HEK293 (cell line): ENCODE measurements at regions not wholly inside any gene's neighbourhood (a gene's known extent, or its start where the extent isn't known, plus 50 kb on each side); places are given as distances from the start of the nearest gene placed in this dataset.

ENCODE experiments used
- CTCF ChIA-PET: fragments of 350-600 bp; formaldehyde crosslinking; extraction: SDS; loops from one replicate; lab custom pipeline; 2021; ENCODE audit warnings: antibody characterized with exemption; lab: Yijun Ruan, JAX
- POLR2A ChIA-PET: fragments of 300-600 bp; formaldehyde crosslinking; extraction: SDS; loops from one replicate; lab custom pipeline; 2020; ENCODE audit warnings: antibody characterized with exemption, inconsistent platforms; lab: Yijun Ruan, JAX
- H3K27ac ChIP-seq: fragments of 200-500 bp; sonication (Bioruptor generic); 2 replicates; pipeline ENCODE4 v1.5.1; 2014; ENCODE audit warnings: low read depth, low read length, control low read depth, inconsistent platforms; ENCODE audit errors: extremely low read depth
- H3K36me3 ChIP-seq, 2 experiments: fragments of 200-500 bp in 1 of 2; sonication (Bioruptor generic) in 1 of 2; 1 replicate in 1 of 2; 2 replicates in 1 of 2; pipeline ENCODE4 v1.5.1; 2014 to 2017; ENCODE audit warnings: inconsistent platforms in 2 of 2, low read length in 2 of 2; ENCODE audit not compliant: control insufficient read depth in 2 of 2, insufficient read depth in 1 of 2
- H3K4me1 ChIP-seq: fragments of 200-500 bp; sonication (Bioruptor generic); 2 replicates; pipeline ENCODE4 v1.5.1; 2014; ENCODE audit warnings: mild to moderate bottlenecking, low read length, inconsistent platforms; ENCODE audit not compliant: control insufficient read depth, insufficient read depth
- H3K4me3 ChIP-seq: 2 replicates; pipeline ENCODE4 v1.5.1; 2011; ENCODE audit warnings: low read depth, mild to moderate bottlenecking, control low read depth, low read length, moderate library complexity
- H3K9me3 ChIP-seq: fragments of 200-500 bp; sonication (Bioruptor generic); 2 replicates; pipeline ENCODE4 v1.5.1; 2014; ENCODE audit warnings: low read depth, low read length, inconsistent platforms; ENCODE audit not compliant: control insufficient read depth, insufficient read depth
- FEZF1 ChIP-seq: fragments of 450-650 bp; formaldehyde crosslinking; IDR thresholded peaks from 2 replicates; pipeline ENCODE4 v1.5.1; 2016; ENCODE audit warnings: missing biosample characterization, missing genetic modification characterization
- GLIS1 ChIP-seq: fragments of 450-650 bp; formaldehyde crosslinking; IDR thresholded peaks from 2 replicates; pipeline ENCODE4 v1.5.1; 2016; ENCODE audit warnings: missing biosample characterization, missing genetic modification characterization
- KLF8 ChIP-seq: fragments of 450-650 bp; formaldehyde crosslinking; IDR thresholded peaks from 2 replicates; pipeline ENCODE4 v1.5.1; 2016; ENCODE audit warnings: missing biosample characterization, missing genetic modification characterization
- KLF9 ChIP-seq: fragments of 450-650 bp; formaldehyde crosslinking; IDR thresholded peaks from 2 replicates; pipeline ENCODE4 v1.5.1; 2016; ENCODE audit warnings: missing biosample characterization, missing genetic modification characterization, low read depth
- MEIS1 ChIP-seq: sonication (generic); formaldehyde crosslinking; IDR thresholded peaks from 2 replicates; pipeline ENCODE4 v1.8.1; 2022; ENCODE audit warnings: missing genetic modification reagents, mild to moderate bottlenecking, borderline replicate concordance
- ZBTB17 ChIP-seq: fragments of 450-650 bp; formaldehyde crosslinking; IDR thresholded peaks from 2 replicates; pipeline ENCODE4 v1.5.1; 2016; ENCODE audit warnings: missing biosample characterization, missing genetic modification characterization
- ZNF121 ChIP-seq: fragments of 450-650 bp; formaldehyde crosslinking; IDR thresholded peaks from 2 replicates; pipeline ENCODE4 v1.5.1; 2016; ENCODE audit warnings: missing biosample characterization, missing genetic modification characterization
- ZNF132 ChIP-seq: fragments of 450-650 bp; formaldehyde crosslinking; IDR thresholded peaks from 2 replicates; pipeline ENCODE4 v1.5.1; 2017; ENCODE audit warnings: missing biosample characterization, missing genetic modification characterization, borderline replicate concordance
- ZNF324 ChIP-seq: fragments of 450-650 bp; formaldehyde crosslinking; IDR thresholded peaks from 2 replicates; pipeline ENCODE4 v1.5.1; 2016; ENCODE audit warnings: missing biosample characterization, missing genetic modification characterization
- ZNF404 ChIP-seq: fragments of 450-650 bp; formaldehyde crosslinking; IDR thresholded peaks from 2 replicates; pipeline ENCODE4 v1.5.1; 2017; ENCODE audit warnings: missing biosample characterization, missing genetic modification characterization
- ZNF416 ChIP-seq: fragments of 450-650 bp; formaldehyde crosslinking; IDR thresholded peaks from 2 replicates; pipeline ENCODE4 v1.5.1; 2016; ENCODE audit warnings: missing biosample characterization, missing genetic modification characterization
- ZNF423 ChIP-seq: fragments of 450-650 bp; formaldehyde crosslinking; IDR thresholded peaks from 2 replicates; pipeline ENCODE4 v1.5.1; 2016; ENCODE audit warnings: missing biosample characterization, missing genetic modification characterization
- ZNF473 ChIP-seq: fragments of 450-650 bp; formaldehyde crosslinking; IDR thresholded peaks from 2 replicates; pipeline ENCODE4 v1.5.1; 2017; ENCODE audit warnings: missing biosample characterization, missing genetic modification characterization
- ZNF510 ChIP-seq: fragments of 450-650 bp; formaldehyde crosslinking; IDR thresholded peaks from 2 replicates; pipeline ENCODE4 v1.5.1; 2018; ENCODE audit warnings: mild to moderate bottlenecking, missing genetic modification characterization, missing biosample characterization; ENCODE audit not compliant: insufficient replicate concordance
- ZNF600 ChIP-seq: fragments of 450-650 bp; formaldehyde crosslinking; IDR thresholded peaks from 2 replicates; pipeline ENCODE4 v1.5.1; 2016; ENCODE audit warnings: missing biosample characterization, missing genetic modification characterization
- ZNF629 ChIP-seq: fragments of 450-650 bp; formaldehyde crosslinking; IDR thresholded peaks from 2 replicates; pipeline ENCODE4 v1.5.1; 2017; ENCODE audit warnings: missing biosample characterization, missing genetic modification characterization
- ZNF785 ChIP-seq: fragments of 450-650 bp; formaldehyde crosslinking; IDR thresholded peaks from 2 replicates; pipeline ENCODE4 v1.5.1; 2016; ENCODE audit warnings: missing biosample characterization, missing genetic modification characterization
- TF ChIP-seq, protein P1 (sequence below): fragments of 450-650 bp; formaldehyde crosslinking; IDR thresholded peaks from 2 replicates; pipeline ENCODE4 v1.5.1; 2016; ENCODE audit warnings: missing biosample characterization, missing genetic modification characterization
- TF ChIP-seq, protein P2 (sequence below): fragments of 450-650 bp; formaldehyde crosslinking; IDR thresholded peaks from 2 replicates; pipeline ENCODE4 v1.5.1; 2016; ENCODE audit warnings: missing biosample characterization, missing genetic modification characterization
- TF ChIP-seq, protein P3 (sequence below): fragments of 450-650 bp; formaldehyde crosslinking; IDR thresholded peaks from 2 replicates; pipeline ENCODE4 v1.5.1; 2016; ENCODE audit warnings: missing biosample characterization, missing genetic modification characterization
- TF ChIP-seq, protein P4 (sequence below): fragments of 450-650 bp; formaldehyde crosslinking; IDR thresholded peaks from 2 replicates; pipeline ENCODE4 v1.5.1; 2016; ENCODE audit warnings: missing biosample characterization, missing genetic modification characterization
- TF ChIP-seq, protein P5 (sequence below): fragments of 450-650 bp; formaldehyde crosslinking; IDR thresholded peaks from 2 replicates; pipeline ENCODE4 v1.5.1; 2016; ENCODE audit warnings: missing biosample characterization, missing genetic modification characterization
- TF ChIP-seq, protein P6 (sequence below): fragments of 450-650 bp; formaldehyde crosslinking; IDR thresholded peaks from 2 replicates; pipeline ENCODE4 v1.5.1; 2017; ENCODE audit warnings: missing biosample characterization, missing genetic modification characterization

DNA sequence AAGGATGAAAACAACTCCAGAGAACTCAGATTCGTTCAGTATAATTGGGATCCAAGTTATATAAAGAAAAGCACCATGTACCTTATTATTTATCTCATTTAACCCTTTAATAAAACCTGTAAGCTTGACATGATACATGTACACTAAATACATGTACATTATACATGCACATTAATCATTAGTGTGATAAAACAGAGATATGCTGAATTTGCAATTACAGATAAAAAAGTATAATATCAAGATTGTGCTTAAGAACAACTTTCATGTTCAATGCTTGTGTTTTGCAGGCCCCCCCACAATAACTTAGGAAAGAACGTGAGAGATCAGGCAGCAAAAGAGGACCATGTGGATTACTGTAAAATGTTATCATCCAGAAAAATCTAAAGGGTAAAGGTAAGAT is 385.4 kb upstream of the GYPC start:
- Histone ChIP-seq H3K9me3 (no peaks in the 10 kb centered on the region), H3K27ac (no peak overlapping the region), H3K4me1 (no peaks in the 10 kb centered on the region), H3K4me3 (no peak overlapping the region), H3K36me3 (no peaks in the 10 kb centered on the region)
- CTCF ChIA-PET: no interaction called here
- POLR2A ChIA-PET: no interaction called here
- TF ChIP-seq ZNF600: no peak

DNA sequence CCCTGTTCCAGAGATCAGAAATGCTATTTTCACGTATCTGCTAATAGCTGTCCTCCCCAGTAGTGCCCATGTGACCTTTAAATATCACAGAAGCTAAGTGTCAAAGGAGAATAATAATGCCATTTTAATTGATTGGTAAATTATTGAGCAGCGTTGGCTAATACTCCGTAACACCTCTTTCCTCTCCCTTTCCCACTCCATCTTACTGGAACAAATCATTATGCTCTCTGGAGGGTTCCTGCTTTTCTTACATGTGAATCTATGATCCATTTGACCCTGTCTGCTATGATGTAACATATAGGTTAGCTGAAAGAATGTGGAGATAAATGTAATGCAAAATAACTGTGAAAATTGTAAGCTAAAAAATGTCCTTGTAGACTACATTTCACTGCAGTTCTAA is 383.6 kb upstream of the GYPC start:
- CTCF ChIA-PET: no interaction called here

DNA sequence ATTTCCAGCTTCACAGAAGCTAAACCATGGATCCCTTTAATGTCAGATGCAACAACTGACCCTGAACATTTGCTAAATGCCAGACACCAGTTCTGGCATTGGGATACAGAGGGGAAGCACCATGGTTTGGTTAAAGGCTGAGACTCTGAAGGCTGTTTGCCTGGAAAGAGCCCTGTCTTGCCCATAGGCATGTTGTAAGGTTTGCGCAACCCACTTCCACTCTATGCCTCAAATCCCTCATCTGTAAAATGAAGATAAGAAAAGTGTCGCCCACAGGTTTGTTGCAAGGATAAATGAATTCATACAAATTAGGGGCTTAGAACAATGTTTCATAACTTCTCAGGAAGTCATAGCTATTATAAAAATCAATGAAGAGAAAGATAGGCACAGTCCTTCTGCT is 380.9 kb upstream of the GYPC start:
- no peaks in the 10 kb centered on the region for H3K9me3 ChIP-seq
- no peak overlapping the region for H3K4me3 ChIP-seq
- no peaks in the 10 kb centered on the region for H3K4me1 ChIP-seq
- H3K36me3 ChIP-seq: no peaks in the 10 kb centered on the region
- H3K27ac ChIP-seq: no peak overlapping the region
- ChIA-PET POLR2A (no interaction called here), CTCF (no interaction called here)
- TF ChIP-seq ZNF510 (tag by site-specific recombination) (no peak), ZNF473 (tag by site-specific recombination) (no peak)
- TF ChIP-seq, protein P1, sequence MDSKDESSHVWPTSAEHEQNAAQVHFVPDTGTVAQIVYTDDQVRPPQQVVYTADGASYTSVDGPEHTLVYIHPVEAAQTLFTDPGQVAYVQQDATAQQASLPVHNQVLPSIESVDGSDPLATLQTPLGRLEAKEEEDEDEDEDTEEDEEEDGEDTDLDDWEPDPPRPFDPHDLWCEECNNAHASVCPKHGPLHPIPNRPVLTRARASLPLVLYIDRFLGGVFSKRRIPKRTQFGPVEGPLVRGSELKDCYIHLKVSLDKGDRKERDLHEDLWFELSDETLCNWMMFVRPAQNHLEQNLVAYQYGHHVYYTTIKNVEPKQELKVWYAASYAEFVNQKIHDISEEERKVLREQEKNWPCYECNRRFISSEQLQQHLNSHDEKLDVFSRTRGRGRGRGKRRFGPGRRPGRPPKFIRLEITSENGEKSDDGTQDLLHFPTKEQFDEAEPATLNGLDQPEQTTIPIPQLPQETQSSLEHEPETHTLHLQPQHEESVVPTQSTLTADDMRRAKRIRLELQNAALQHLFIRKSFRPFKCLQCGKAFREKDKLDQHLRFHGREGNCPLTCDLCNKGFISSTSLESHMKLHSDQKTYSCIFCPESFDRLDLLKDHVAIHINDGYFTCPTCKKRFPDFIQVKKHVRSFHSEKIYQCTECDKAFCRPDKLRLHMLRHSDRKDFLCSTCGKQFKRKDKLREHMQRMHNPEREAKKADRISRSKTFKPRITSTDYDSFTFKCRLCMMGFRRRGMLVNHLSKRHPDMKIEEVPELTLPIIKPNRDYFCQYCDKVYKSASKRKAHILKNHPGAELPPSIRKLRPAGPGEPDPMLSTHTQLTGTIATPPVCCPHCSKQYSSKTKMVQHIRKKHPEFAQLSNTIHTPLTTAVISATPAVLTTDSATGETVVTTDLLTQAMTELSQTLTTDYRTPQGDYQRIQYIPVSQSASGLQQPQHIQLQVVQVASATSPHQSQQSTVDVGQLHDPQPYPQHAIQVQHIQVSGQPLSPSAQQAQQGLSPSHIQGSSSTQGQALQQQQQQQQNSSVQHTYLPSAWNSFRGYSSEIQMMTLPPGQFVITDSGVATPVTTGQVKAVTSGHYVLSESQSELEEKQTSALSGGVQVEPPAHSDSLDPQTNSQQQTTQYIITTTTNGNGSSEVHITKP: no peak

More for the DNA sequence above, 383.6 kb upstream of the GYPC start:
- Histone ChIP-seq H3K9me3 (no peaks in the 10 kb centered on the region), H3K27ac (no peak overlapping the region), H3K4me1 (no peaks in the 10 kb centered on the region), H3K36me3 (no peaks in the 10 kb centered on the region), H3K4me3 (no peak overlapping the region)
- TF ChIP-seq KLF8 (tag by site-specific recombination): no peak
- no peak for TF ChIP-seq ZNF404 (tag by site-specific recombination)
- TF ChIP-seq, protein P2, sequence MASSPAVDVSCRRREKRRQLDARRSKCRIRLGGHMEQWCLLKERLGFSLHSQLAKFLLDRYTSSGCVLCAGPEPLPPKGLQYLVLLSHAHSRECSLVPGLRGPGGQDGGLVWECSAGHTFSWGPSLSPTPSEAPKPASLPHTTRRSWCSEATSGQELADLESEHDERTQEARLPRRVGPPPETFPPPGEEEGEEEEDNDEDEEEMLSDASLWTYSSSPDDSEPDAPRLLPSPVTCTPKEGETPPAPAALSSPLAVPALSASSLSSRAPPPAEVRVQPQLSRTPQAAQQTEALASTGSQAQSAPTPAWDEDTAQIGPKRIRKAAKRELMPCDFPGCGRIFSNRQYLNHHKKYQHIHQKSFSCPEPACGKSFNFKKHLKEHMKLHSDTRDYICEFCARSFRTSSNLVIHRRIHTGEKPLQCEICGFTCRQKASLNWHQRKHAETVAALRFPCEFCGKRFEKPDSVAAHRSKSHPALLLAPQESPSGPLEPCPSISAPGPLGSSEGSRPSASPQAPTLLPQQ (tag by site-specific recombination): no peak
- TF ChIP-seq ZNF416 (tag by site-specific recombination): no peak
- TF ChIP-seq, protein P3, sequence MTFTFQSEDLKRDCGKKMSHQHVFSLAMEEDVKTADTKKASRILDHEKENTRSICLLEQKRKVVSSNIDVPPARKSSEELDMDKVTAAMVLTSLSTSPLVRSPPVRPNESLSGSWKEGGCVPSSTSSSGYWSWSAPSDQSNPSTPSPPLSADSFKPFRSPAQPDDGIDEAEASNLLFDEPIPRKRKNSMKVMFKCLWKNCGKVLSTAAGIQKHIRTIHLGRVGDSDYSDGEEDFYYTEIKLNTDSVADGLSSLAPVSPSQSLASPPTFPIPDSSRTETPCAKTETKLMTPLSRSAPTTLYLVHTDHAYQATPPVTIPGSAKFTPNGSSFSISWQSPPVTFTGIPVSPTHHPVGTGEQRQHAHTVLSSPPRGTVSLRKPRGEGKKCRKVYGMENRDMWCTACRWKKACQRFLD (tag by site-specific recombination): no peak
- no peak for TF ChIP-seq KLF9 (tag by site-specific recombination)
- no peak for TF ChIP-seq ZNF121 (tag by site-specific recombination)
- TF ChIP-seq, protein P4, sequence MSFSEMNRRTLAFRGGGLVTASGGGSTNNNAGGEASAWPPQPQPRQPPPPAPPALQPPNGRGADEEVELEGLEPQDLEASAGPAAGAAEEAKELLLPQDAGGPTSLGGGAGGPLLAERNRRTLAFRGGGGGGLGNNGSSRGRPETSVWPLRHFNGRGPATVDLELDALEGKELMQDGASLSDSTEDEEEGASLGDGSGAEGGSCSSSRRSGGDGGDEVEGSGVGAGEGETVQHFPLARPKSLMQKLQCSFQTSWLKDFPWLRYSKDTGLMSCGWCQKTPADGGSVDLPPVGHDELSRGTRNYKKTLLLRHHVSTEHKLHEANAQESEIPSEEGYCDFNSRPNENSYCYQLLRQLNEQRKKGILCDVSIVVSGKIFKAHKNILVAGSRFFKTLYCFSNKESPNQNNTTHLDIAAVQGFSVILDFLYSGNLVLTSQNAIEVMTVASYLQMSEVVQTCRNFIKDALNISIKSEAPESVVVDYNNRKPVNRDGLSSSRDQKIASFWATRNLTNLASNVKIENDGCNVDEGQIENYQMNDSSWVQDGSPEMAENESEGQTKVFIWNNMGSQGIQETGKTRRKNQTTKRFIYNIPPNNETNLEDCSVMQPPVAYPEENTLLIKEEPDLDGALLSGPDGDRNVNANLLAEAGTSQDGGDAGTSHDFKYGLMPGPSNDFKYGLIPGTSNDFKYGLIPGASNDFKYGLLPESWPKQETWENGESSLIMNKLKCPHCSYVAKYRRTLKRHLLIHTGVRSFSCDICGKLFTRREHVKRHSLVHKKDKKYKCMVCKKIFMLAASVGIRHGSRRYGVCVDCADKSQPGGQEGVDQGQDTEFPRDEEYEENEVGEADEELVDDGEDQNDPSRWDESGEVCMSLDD (tag by site-specific recombination): no peak
- TF ChIP-seq FEZF1 (tag by site-specific recombination): no peak
- no peak for TF ChIP-seq ZNF629 (tag by site-specific recombination)
- TF ChIP-seq, protein P5, sequence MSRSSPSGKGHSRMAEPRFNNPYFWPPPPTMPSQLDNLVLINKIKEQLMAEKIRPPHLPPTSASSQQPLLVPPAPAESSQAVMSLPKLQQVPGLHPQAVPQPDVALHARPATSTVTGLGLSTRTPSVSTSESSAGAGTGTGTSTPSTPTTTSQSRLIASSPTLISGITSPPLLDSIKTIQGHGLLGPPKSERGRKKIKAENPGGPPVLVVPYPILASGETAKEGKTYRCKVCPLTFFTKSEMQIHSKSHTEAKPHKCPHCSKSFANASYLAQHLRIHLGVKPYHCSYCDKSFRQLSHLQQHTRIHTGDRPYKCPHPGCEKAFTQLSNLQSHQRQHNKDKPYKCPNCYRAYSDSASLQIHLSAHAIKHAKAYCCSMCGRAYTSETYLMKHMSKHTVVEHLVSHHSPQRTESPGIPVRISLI (tag by site-specific recombination): no peak
- no peak for TF ChIP-seq ZBTB17 (tag by site-specific recombination)
- no peak for TF ChIP-seq MEIS1 (CRISPR knock-in tag)
- TF ChIP-seq ZNF132: no peak
- no peak for TF ChIP-seq ZNF324 (tag by site-specific recombination)
- TF ChIP-seq ZNF423 (tag by site-specific recombination): no peak
- TF ChIP-seq ZNF785 (tag by site-specific recombination): no peak
- TF ChIP-seq, protein P6, sequence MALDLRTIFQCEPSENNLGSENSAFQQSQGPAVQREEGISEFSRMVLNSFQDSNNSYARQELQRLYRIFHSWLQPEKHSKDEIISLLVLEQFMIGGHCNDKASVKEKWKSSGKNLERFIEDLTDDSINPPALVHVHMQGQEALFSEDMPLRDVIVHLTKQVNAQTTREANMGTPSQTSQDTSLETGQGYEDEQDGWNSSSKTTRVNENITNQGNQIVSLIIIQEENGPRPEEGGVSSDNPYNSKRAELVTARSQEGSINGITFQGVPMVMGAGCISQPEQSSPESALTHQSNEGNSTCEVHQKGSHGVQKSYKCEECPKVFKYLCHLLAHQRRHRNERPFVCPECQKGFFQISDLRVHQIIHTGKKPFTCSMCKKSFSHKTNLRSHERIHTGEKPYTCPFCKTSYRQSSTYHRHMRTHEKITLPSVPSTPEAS (tag by site-specific recombination): no peak
- no peak for TF ChIP-seq GLIS1 (tag by site-specific recombination)
- POLR2A ChIA-PET: no interaction called here
